Vagina (tissue), 2 donors: ENCODE measurements at regions not wholly inside any gene's neighbourhood (a gene's known extent, or its start where the extent isn't known, plus 50 kb on each side); places are given as distances from the start of the nearest gene placed in this dataset.

Experiments
- DNase-seq, 2 donors: peaks; one replicate each; pipeline ENCODE4 v3.0.0-alpha.2; 2017; ENCODE audit errors: extremely low spot score in 2 of 2
- H3K27ac ChIP-seq: fragments of 200-600 bp; sonication (generic); one replicate; pipeline ENCODE4 v1.5.1; 2019
- H3K27me3 ChIP-seq: fragments of 200-600 bp; sonication (generic); one replicate; pipeline ENCODE4 v1.5.1; 2019
- H3K36me3 ChIP-seq, 2 donors: fragments of 200-600 bp; sonication (generic); one replicate each; pipeline ENCODE4 v1.5.1; 2017 to 2019
- H3K4me1 ChIP-seq: fragments of 200-600 bp; sonication (generic); one replicate; pipeline ENCODE4 v1.5.1; 2019
- H3K4me3 ChIP-seq, 2 donors: fragments of 200-600 bp; sonication (generic); 1 replicate in 1 of 2; 2 replicates in 1 of 2; pipeline ENCODE4 v1.5.1; 2016 to 2019
- H3K9me3 ChIP-seq: fragments of 200-600 bp; sonication (generic); one replicate; pipeline ENCODE4 v1.5.1; 2019
- POLR2A ChIP-seq, 2 donors: fragments of 450-650 bp; IDR thresholded peaks; one replicate each; pipeline ENCODE4 v1.6.1; 2017; ENCODE audit warnings: antibody characterized with exemption in 2 of 2, mild to moderate bottlenecking in 2 of 2, moderate library complexity in 2 of 2
- POLR2AphosphoS5 ChIP-seq, 2 donors: sonication (generic); formaldehyde crosslinking; IDR thresholded peaks; one replicate each; pipeline ENCODE4 v1.9.0; 2017; ENCODE audit warnings: antibody characterized with exemption in 2 of 2, mild to moderate bottlenecking in 2 of 2, low read depth in 1 of 2; ENCODE audit not compliant: insufficient read depth in 1 of 2
- intact Hi-C: fragments of 100-400 bp; cut with DNase I; formaldehyde crosslinking; loops from one replicate; pipeline ENCODE4 v1.15.1; 2023
- TF ChIP-seq, protein P1 (sequence below), 3 experiments: fragments of 450-650 bp in 2 of 3; fragments of 200-600 bp in 1 of 3; sonication (generic) in 1 of 3; IDR thresholded peaks; one replicate each; pipeline ENCODE4 v1.5.1; 2017 to 2019; ENCODE audit warnings: antibody characterized with exemption in 3 of 3, mild to moderate bottlenecking in 2 of 3, moderate library complexity in 2 of 3

GRCh38 chr2:175446201-175446600 is 264.7 kb upstream of the ATP5MC3 start:
- DNase-seq = no peak
- H3K27me3 ChIP-seq = no peaks in the 10 kb centered on the region
- no peaks in the 10 kb centered on the region for H3K9me3 ChIP-seq
- H3K4me3 ChIP-seq = no peak overlapping the region
- H3K4me1 ChIP-seq = no peaks in the 10 kb centered on the region
- intact Hi-C loops = no loop called here
- no peak overlapping the region for H3K27ac ChIP-seq
- no peak for TF ChIP-seq POLR2AphosphoS5 (IDR thresholded peaks at IDR 0.05; ENCODE audit: insufficient read depth in 1 of 2, low read depth in 1 of 2)
- no peak for TF ChIP-seq POLR2A (IDR thresholded peaks at IDR 0.05)
- TF ChIP-seq, protein P1, sequence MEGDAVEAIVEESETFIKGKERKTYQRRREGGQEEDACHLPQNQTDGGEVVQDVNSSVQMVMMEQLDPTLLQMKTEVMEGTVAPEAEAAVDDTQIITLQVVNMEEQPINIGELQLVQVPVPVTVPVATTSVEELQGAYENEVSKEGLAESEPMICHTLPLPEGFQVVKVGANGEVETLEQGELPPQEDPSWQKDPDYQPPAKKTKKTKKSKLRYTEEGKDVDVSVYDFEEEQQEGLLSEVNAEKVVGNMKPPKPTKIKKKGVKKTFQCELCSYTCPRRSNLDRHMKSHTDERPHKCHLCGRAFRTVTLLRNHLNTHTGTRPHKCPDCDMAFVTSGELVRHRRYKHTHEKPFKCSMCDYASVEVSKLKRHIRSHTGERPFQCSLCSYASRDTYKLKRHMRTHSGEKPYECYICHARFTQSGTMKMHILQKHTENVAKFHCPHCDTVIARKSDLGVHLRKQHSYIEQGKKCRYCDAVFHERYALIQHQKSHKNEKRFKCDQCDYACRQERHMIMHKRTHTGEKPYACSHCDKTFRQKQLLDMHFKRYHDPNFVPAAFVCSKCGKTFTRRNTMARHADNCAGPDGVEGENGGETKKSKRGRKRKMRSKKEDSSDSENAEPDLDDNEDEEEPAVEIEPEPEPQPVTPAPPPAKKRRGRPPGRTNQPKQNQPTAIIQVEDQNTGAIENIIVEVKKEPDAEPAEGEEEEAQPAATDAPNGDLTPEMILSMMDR (IDR thresholded peaks at IDR 0.05) = no peak
- H3K36me3 ChIP-seq = no peaks in the 10 kb centered on the region

- no peak for DNase-seq
- intact Hi-C loops = no loop called here
- no peak for TF ChIP-seq POLR2A (IDR thresholded peaks at IDR 0.05)
- TF ChIP-seq POLR2AphosphoS5 (IDR thresholded peaks at IDR 0.05; ENCODE audit: insufficient read depth in 1 of 2, low read depth in 1 of 2) = no peak
- TF ChIP-seq, protein P1 (IDR thresholded peaks at IDR 0.05) = no peak
Measured at GRCh38 chr2:175445281-175445680, 263.8 kb upstream of the ATP5MC3 start.

DNA sequence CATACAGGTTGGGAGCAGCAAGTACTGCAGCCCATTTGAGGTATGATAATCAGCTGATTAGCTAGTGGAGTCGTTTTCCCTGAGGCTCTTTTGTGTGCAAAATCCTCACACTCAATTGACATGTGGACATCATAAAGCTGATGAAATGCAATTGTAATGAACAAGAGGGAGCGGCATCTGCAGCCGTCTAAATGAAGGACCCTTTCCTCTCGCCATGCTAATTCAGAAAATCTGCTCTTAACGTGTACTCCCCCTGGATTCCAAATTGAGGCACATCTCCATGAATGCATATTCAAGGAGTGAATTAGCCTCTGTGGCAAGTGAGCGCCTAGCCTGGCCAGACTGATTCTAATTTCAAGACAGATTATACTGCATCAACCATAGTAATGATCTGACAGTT is 260.9 kb upstream of the ATP5MC3 start:
- Histone ChIP-seq H3K4me3 (no peak overlapping the region), H3K27ac (no peak overlapping the region), H3K27me3 (no peaks in the 10 kb centered on the region), H3K4me1 (no peaks in the 10 kb centered on the region), H3K9me3 (no peaks in the 10 kb centered on the region), H3K36me3 (no peaks in the 10 kb centered on the region)
- no peak for DNase-seq
- TF ChIP-seq POLR2AphosphoS5 (IDR thresholded peaks at IDR 0.05; ENCODE audit: insufficient read depth in 1 of 2, low read depth in 1 of 2) (no peak), POLR2A (IDR thresholded peaks at IDR 0.05) (no peak)
- TF ChIP-seq, protein P1 (IDR thresholded peaks at IDR 0.05) = no peak
- intact Hi-C loops = no loop called here

More at GRCh38 chr2:175445281-175445680, 263.8 kb upstream of the ATP5MC3 start:
- H3K9me3 ChIP-seq = no peaks in the 10 kb centered on the region
- no peaks in the 10 kb centered on the region for H3K27me3 ChIP-seq
- H3K4me3 ChIP-seq = no peak overlapping the region
- H3K36me3 ChIP-seq = no peaks in the 10 kb centered on the region
- no peak overlapping the region for H3K27ac ChIP-seq
- no peaks in the 10 kb centered on the region for H3K4me1 ChIP-seq

DNA sequence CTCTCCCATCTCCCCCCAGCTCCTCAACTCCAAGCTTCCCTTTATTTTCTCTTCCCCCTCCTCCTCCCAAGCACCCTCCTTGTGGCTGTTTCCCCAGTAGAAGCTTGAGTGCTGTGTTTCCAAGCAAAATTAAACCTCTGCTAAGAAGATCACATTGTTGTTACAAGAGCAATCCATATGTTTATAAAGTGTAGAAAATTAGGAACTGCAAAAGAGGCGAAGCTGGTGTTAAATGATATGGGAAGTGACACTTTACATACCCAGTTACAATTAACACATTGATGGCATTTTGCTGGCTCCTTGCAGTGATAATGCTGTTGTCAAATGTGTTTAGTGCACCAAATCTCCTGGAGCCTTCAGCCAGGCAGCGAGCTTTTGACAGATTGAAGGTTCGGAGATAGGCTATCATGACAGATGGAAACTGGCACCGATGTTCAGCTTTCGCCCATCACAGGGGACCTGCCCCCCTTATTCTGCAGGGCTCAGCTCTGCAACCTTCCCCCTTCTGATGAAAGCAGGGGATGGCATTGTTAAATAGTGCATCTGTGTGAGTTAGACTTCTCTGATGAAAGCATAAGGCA is 259.8 kb upstream of the ATP5MC3 start:
- Histone ChIP-seq H3K27me3 (no peaks in the 10 kb centered on the region), H3K4me3 (no peak overlapping the region), H3K9me3 (no peaks in the 10 kb centered on the region), H3K36me3 (no peaks in the 10 kb centered on the region), H3K27ac (no peak overlapping the region), H3K4me1 (no peaks in the 10 kb centered on the region)
- intact Hi-C loops = no loop called here
- TF ChIP-seq POLR2AphosphoS5 (IDR thresholded peaks at IDR 0.05; ENCODE audit: insufficient read depth in 1 of 2, low read depth in 1 of 2) (no peak), POLR2A (IDR thresholded peaks at IDR 0.05) (no peak)
- TF ChIP-seq, protein P1 (IDR thresholded peaks at IDR 0.05) = no peak
- DNase-seq = no peak

- no peaks in the 10 kb centered on the region for H3K27me3 ChIP-seq
- intact Hi-C loops = no loop called here
- DNase-seq = no peak
Measured at GRCh38 chr2:175439416-175439815, 257.9 kb upstream of the ATP5MC3 start.

More at GRCh38 chr2:175439416-175439815, 257.9 kb upstream of the ATP5MC3 start:
- no peaks in the 10 kb centered on the region for H3K36me3 ChIP-seq
- H3K9me3 ChIP-seq = no peaks in the 10 kb centered on the region
- H3K27ac ChIP-seq = no peak overlapping the region
- H3K4me3 ChIP-seq = no peak overlapping the region
- H3K4me1 ChIP-seq = no peaks in the 10 kb centered on the region
- TF ChIP-seq, protein P1 (IDR thresholded peaks at IDR 0.05) = no peak
- no peak for TF ChIP-seq POLR2A (IDR thresholded peaks at IDR 0.05)
- TF ChIP-seq POLR2AphosphoS5 (IDR thresholded peaks at IDR 0.05; ENCODE audit: insufficient read depth in 1 of 2, low read depth in 1 of 2) = no peak
